ENCODE measurements at regions not wholly inside any gene's neighbourhood (a gene's known extent, or its start where the extent isn't known, plus 50 kb on each side); places are given as distances from the start of the nearest gene placed in this dataset.

- H3K4me1 ChIP-seq = no peaks in the 10 kb centered on the region
- H3K36me3 ChIP-seq = no peaks in the 10 kb centered on the region
- TF ChIP-seq CTCF (IDR thresholded peaks at IDR 0.05) = no peak
- no peak for TF ChIP-seq POLR2A (IDR thresholded peaks at IDR 0.05)
- H3K27me3 ChIP-seq = no peaks in the 10 kb centered on the region
- 57 to 62% methylated on average over 1 of the region's 1 CpG for WGBS, 2 donors
- no peaks in the 10 kb centered on the region for H3K9me3 ChIP-seq
- no peak overlapping the region for H3K4me3 ChIP-seq
- H3K27ac ChIP-seq = no peak overlapping the region
- intact Hi-C loops (cut with DNase I) = no loop called here
- no peak for DNase-seq
These were observed 858.7 kb downstream of the ROBO2 start for GRCh38 chr3:77898621-77899020.

- intact Hi-C loops (cut with DNase I) = no loop called here
- H3K27me3 ChIP-seq = no peaks in the 10 kb centered on the region
- DNase-seq = no peak
- 30 to 52% methylated on average over 1 of the region's 1 CpG for WGBS, 2 donors
- no peak overlapping the region for H3K27ac ChIP-seq
- TF ChIP-seq POLR2A (IDR thresholded peaks at IDR 0.05) (no peak), CTCF (IDR thresholded peaks at IDR 0.05) (no peak)
- H3K4me1 ChIP-seq = no peaks in the 10 kb centered on the region
- no peaks in the 10 kb centered on the region for H3K9me3 ChIP-seq
- H3K36me3 ChIP-seq = no peaks in the 10 kb centered on the region
- H3K4me3 ChIP-seq = no peak overlapping the region
These were observed 862.8 kb downstream of the ROBO2 start for GRCh38 chr3:77902675-77903074.

GRCh38 chr3:77906102-77906709, 866.3 kb downstream of the ROBO2 start:
- Histone ChIP-seq H3K4me3 (no peak overlapping the region), H3K4me1 (no peaks in the 10 kb centered on the region), H3K36me3 (no peaks in the 10 kb centered on the region), H3K9me3 (no peaks in the 10 kb centered on the region), H3K27ac (no peak overlapping the region), H3K27me3 (no peaks in the 10 kb centered on the region)
- DNase-seq = no peak
- no peak for TF ChIP-seq CTCF (IDR thresholded peaks at IDR 0.05)
- TF ChIP-seq POLR2A (IDR thresholded peaks at IDR 0.05) = no peak
- 38 to 65% methylated on average over 3 of the region's 3 CpGs for WGBS, 2 donors
- intact Hi-C loops (cut with DNase I) = no loop called here

GRCh38 chr3:77913524-77914174, 873.8 kb downstream of the ROBO2 start:
- DNase-seq = no peak
- intact Hi-C loops (cut with DNase I) = no loop called here
- 77 to 87% methylated on average over 3 of the region's 3 CpGs for WGBS, 2 donors
- Histone ChIP-seq H3K9me3 (no peaks in the 10 kb centered on the region), H3K4me1 (no peaks in the 10 kb centered on the region), H3K36me3 (no peaks in the 10 kb centered on the region), H3K27ac (no peak overlapping the region), H3K4me3 (no peak overlapping the region), H3K27me3 (no peaks in the 10 kb centered on the region)
- no peak for TF ChIP-seq CTCF (IDR thresholded peaks at IDR 0.05)
- no peak for TF ChIP-seq POLR2A (IDR thresholded peaks at IDR 0.05)

GRCh38 chr3:77915336-77915735, 875.4 kb downstream of the ROBO2 start:
- intact Hi-C loops (cut with DNase I) = no loop called here
- Histone ChIP-seq H3K4me3 (no peak overlapping the region), H3K27me3 (no peaks in the 10 kb centered on the region), H3K36me3 (no peaks in the 10 kb centered on the region), H3K27ac (no peak overlapping the region), H3K4me1 (no peaks in the 10 kb centered on the region), H3K9me3 (peaks cover 0 to 9% (median 0%) of the 10 kb centered on the region in 3 donors)
- DNase-seq = no peak
- 12 to 42% methylated on average over 2 of the region's 2 CpGs for WGBS, 2 donors
- no peak for TF ChIP-seq CTCF (IDR thresholded peaks at IDR 0.05)
- TF ChIP-seq POLR2A (IDR thresholded peaks at IDR 0.05) = no peak

All from esophagus squamous epithelium (tissue), 5 donors.